RPMI7951 (cell line): ENCODE measurements at regions not wholly inside any gene's neighbourhood (a gene's known extent, or its start where the extent isn't known, plus 50 kb on each side); places are given as distances from the start of the nearest gene placed in this dataset.
A peak's percentile ranks its signal among the peaks of the same experiment; 100 is the strongest.

Experiments
- DNase-seq: peaks from one replicate; pipeline ENCODE4 v3.0.0-alpha.2; 2012; ENCODE audit warnings: low read depth

- DNase-seq, result no peak
These were observed 91.6 kb upstream of the GNPDA2 start for GRCh38 chr4:44817930-44818329.

- peak; percentile 9 for DNase-seq
These were observed 79.7 kb upstream of the GNPDA2 start for GRCh38 chr4:44806071-44806470.

- DNase-seq, result no peak
These were observed 77.9 kb upstream of the GNPDA2 start for GRCh38 chr4:44804301-44804700.

- no peak for DNase-seq
These were observed 75.0 kb upstream of the GNPDA2 start for GRCh38 chr4:44801384-44801783.

- DNase-seq, result no peak
These were observed 65.5 kb upstream of the GNPDA2 start for GRCh38 chr4:44791831-44792230.

- DNase-seq, result no peak
These were observed 50.8 kb upstream of the GNPDA2 start for GRCh38 chr4:44777115-44777514.
